Ovary (tissue), 7 donors: ENCODE measurements at regions not wholly inside any gene's neighbourhood (a gene's known extent, or its start where the extent isn't known, plus 50 kb on each side); places are given as distances from the start of the nearest gene placed in this dataset.

Source experiments
- DNase-seq, 5 donors: peaks; one replicate each; pipeline ENCODE4 v3.0.0-alpha.2; 2019 to 2020
- H3K27ac ChIP-seq, 2 donors: fragments of 200-600 bp; one replicate each; pipeline versions ENCODE4 v1.5.1 to v1.8.0; 2019 to 2022
- H3K27me3 ChIP-seq: fragments of 200-600 bp; one replicate; pipeline ENCODE4 v1.8.0; 2022
- H3K36me3 ChIP-seq: fragments of 200-600 bp; sonication (generic); one replicate; pipeline ENCODE4 v1.5.1; 2019
- H3K4me1 ChIP-seq: one replicate; pipeline ENCODE4 v1.8.1; 2013; ENCODE audit warnings: mild to moderate bottlenecking, moderate library complexity; ENCODE audit not compliant: insufficient read depth
- H3K4me3 ChIP-seq: fragments of 200-600 bp; sonication (generic); one replicate; pipeline ENCODE4 v1.5.1; 2017
- H3K9me3 ChIP-seq, 2 donors: fragments of 200-600 bp in 1 of 2; sonication (generic) in 1 of 2; one replicate each; pipeline versions ENCODE4 v1.5.1 to v1.8.1; 2013 to 2019; ENCODE audit warnings: mild to moderate bottlenecking in 1 of 2, moderate library complexity in 1 of 2
- EP300 ChIP-seq: sonication (generic); formaldehyde crosslinking; IDR thresholded peaks from one replicate; pipeline ENCODE4 v1.6.1; 2017; ENCODE audit warnings: antibody characterized with exemption
- POLR2A ChIP-seq: fragments of 450-650 bp; IDR thresholded peaks from one replicate; pipeline ENCODE4 v1.6.1; 2017; ENCODE audit warnings: antibody characterized with exemption, mild to moderate bottlenecking, moderate library complexity
- WGBS, 3 donors: extraction: QIAGEN DNeasy Blood & Tissue Kit in 1 of 3; methylation state at CpG; one replicate each; pipeline versions ENCODE4 v1.1.5 to v1.1.7; 2013 to 2017; 5-methylcytosine and 5-hydroxymethylcytosine counted together
- intact Hi-C, 4 donors: fragments of 100-400 bp; cut with DNase I; formaldehyde crosslinking; loops; one replicate each; pipeline versions ENCODE4 v1.11.0 to v1.15.1; 2022 to 2023
- TF ChIP-seq, protein P1 (sequence below), 3 donors: fragments of 450-650 bp in 2 of 3; fragments of 200-600 bp in 1 of 3; IDR thresholded peaks; one replicate each; pipeline versions ENCODE4 v1.5.1 to v1.8.0; 2016 to 2022; ENCODE audit warnings: antibody characterized with exemption in 3 of 3, mild to moderate bottlenecking in 1 of 3
- donor health status: DM: no; HTN: no; CAD: no; lungs with moderate emphysema.
- donor health status: DM: no; HTN: no; CAD: no.
- donor health status: Bipolar disorder and iron deficiency.
- donor health status: DM: no; HTN: no; CAD: no.
- donor health status: DM: yes; HTN: yes; CAD: no.

GRCh38 chr18:32621034-32621433 lies 150.4 kb upstream of the GAREM1 start:
- 66 to 77% (median 73%) methylated on average over 4 of the region's 4 CpGs for WGBS, 3 donors
- no peak overlapping the region for H3K27ac ChIP-seq
- no peak for DNase-seq
- H3K9me3 ChIP-seq: no peaks in the 10 kb centered on the region
- intact Hi-C loops: no loop called here
- H3K27me3 ChIP-seq: no peaks in the 10 kb centered on the region
- H3K4me3 ChIP-seq: no peak overlapping the region
- TF ChIP-seq POLR2A (no peak), EP300 (no peak)
- TF ChIP-seq, protein P1, sequence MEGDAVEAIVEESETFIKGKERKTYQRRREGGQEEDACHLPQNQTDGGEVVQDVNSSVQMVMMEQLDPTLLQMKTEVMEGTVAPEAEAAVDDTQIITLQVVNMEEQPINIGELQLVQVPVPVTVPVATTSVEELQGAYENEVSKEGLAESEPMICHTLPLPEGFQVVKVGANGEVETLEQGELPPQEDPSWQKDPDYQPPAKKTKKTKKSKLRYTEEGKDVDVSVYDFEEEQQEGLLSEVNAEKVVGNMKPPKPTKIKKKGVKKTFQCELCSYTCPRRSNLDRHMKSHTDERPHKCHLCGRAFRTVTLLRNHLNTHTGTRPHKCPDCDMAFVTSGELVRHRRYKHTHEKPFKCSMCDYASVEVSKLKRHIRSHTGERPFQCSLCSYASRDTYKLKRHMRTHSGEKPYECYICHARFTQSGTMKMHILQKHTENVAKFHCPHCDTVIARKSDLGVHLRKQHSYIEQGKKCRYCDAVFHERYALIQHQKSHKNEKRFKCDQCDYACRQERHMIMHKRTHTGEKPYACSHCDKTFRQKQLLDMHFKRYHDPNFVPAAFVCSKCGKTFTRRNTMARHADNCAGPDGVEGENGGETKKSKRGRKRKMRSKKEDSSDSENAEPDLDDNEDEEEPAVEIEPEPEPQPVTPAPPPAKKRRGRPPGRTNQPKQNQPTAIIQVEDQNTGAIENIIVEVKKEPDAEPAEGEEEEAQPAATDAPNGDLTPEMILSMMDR (IDR thresholded peaks at IDR 0.05): no peak
- H3K4me1 ChIP-seq: no peaks in the 10 kb centered on the region
- H3K36me3 ChIP-seq: no peaks in the 10 kb centered on the region

GRCh38 chr18:32618546-32618945 lies 147.9 kb upstream of the GAREM1 start:
- TF ChIP-seq POLR2A (no peak), EP300 (no peak)
- TF ChIP-seq, protein P1 (IDR thresholded peaks at IDR 0.05): no peak
- Histone ChIP-seq H3K36me3 (no peaks in the 10 kb centered on the region), H3K27ac (no peak overlapping the region), H3K4me3 (no peak overlapping the region), H3K4me1 (no peaks in the 10 kb centered on the region), H3K9me3 (no peaks in the 10 kb centered on the region), H3K27me3 (no peaks in the 10 kb centered on the region)
- no peak for DNase-seq
- intact Hi-C loops: no loop called here
- WGBS, 3 donors: 71 to 78% (median 74%) methylated on average over 4 of the region's 4 CpGs

GRCh38 chr18:32613821-32614220 lies 143.1 kb upstream of the GAREM1 start:
- Histone ChIP-seq H3K27me3 (no peaks in the 10 kb centered on the region), H3K4me1 (no peaks in the 10 kb centered on the region), H3K4me3 (no peak overlapping the region), H3K36me3 (no peaks in the 10 kb centered on the region), H3K9me3 (no peaks in the 10 kb centered on the region), H3K27ac (no peak overlapping the region)
- no peak for DNase-seq
- 38 to 51% (median 40%) methylated on average over 3 of the region's 3 CpGs for WGBS, 3 donors
- intact Hi-C loops: no loop called here
- no peak for TF ChIP-seq POLR2A
- TF ChIP-seq EP300: no peak
- TF ChIP-seq, protein P1 (IDR thresholded peaks at IDR 0.05): no peak

GRCh38 chr18:32612651-32613050 lies 142.0 kb upstream of the GAREM1 start:
- H3K27me3 ChIP-seq: no peaks in the 10 kb centered on the region
- H3K36me3 ChIP-seq: no peaks in the 10 kb centered on the region
- H3K4me1 ChIP-seq: no peaks in the 10 kb centered on the region
- no peaks in the 10 kb centered on the region for H3K9me3 ChIP-seq
- H3K4me3 ChIP-seq: no peak overlapping the region
- intact Hi-C loops: no loop called here
- no peak overlapping the region for H3K27ac ChIP-seq
- TF ChIP-seq, protein P1 (IDR thresholded peaks at IDR 0.05): no peak
- TF ChIP-seq POLR2A (no peak), EP300 (no peak)
- no peak for DNase-seq
- 16 to 23% (median 17%) methylated on average over 3 of the region's 3 CpGs for WGBS, 3 donors

GRCh38 chr18:32610176-32610575 lies 139.5 kb upstream of the GAREM1 start:
- Histone ChIP-seq H3K4me3 (no peak overlapping the region), H3K27me3 (no peaks in the 10 kb centered on the region), H3K36me3 (no peaks in the 10 kb centered on the region), H3K4me1 (no peaks in the 10 kb centered on the region), H3K27ac (no peak overlapping the region), H3K9me3 (no peaks in the 10 kb centered on the region)
- TF ChIP-seq, protein P1 (IDR thresholded peaks at IDR 0.05): no peak
- TF ChIP-seq EP300: no peak
- intact Hi-C loops: no loop called here
- DNase-seq: no peak
- 31 to 41% (median 33%) methylated on average over 1 of the region's 1 CpG for WGBS, 3 donors
